Activated T-cell treated with anti-CD3 and anti-CD28 coated beads, Interleukin-2, amount 50 U/mL, for 24 hours (primary cell): ENCODE measurements at regions not wholly inside any gene's neighbourhood (a gene's known extent, or its start where the extent isn't known, plus 50 kb on each side); places are given as distances from the start of the nearest gene placed in this dataset.

ENCODE experiments used
- DNase-seq: peaks from one replicate; pipeline ENCODE4 v3.0.0-alpha.2; 2020
- H3K27ac Mint-ChIP-seq: 2 replicates; pipeline ENCODE4 v1.8.0; 2020; ENCODE audit warnings: mild to moderate bottlenecking, mixed read lengths
- H3K27me3 Mint-ChIP-seq: 2 replicates; pipeline ENCODE4 v1.8.0; 2020; ENCODE audit warnings: mixed read lengths
- H3K36me3 Mint-ChIP-seq: 2 replicates; pipeline ENCODE4 v1.8.0; 2020; ENCODE audit warnings: low read depth, mixed read lengths
- H3K4me1 Mint-ChIP-seq: 2 replicates; pipeline ENCODE4 v1.8.0; 2020; ENCODE audit warnings: low read depth, mixed read lengths
- H3K4me3 Mint-ChIP-seq: 2 replicates; pipeline ENCODE4 v1.8.0; 2020; ENCODE audit warnings: mild to moderate bottlenecking, moderate library complexity, mixed read lengths
- H3K9me3 Mint-ChIP-seq: 2 replicates; pipeline ENCODE4 v1.8.0; 2020; ENCODE audit warnings: mixed read lengths

GRCh38 chr6:158249340-158249836 lies 62.9 kb upstream of the TULP4 start:
- no peak for DNase-seq
- H3K9me3 Mint-ChIP-seq, result no peaks in the 10 kb centered on the region
- no peak overlapping the region for H3K27ac Mint-ChIP-seq
- H3K36me3 Mint-ChIP-seq, result peaks cover 14% of the 10 kb centered on the region
- H3K27me3 Mint-ChIP-seq, result no peaks in the 10 kb centered on the region
- no peak overlapping the region for H3K4me3 Mint-ChIP-seq
- H3K4me1 Mint-ChIP-seq, result peaks cover 11% of the 10 kb centered on the region

- DNase-seq, result no peak
- peaks cover 12% of the 10 kb centered on the region for H3K36me3 Mint-ChIP-seq
- no peak overlapping the region for H3K4me3 Mint-ChIP-seq
- peaks cover 24% of the 10 kb centered on the region for H3K4me1 Mint-ChIP-seq
- no peak overlapping the region for H3K27ac Mint-ChIP-seq
- H3K9me3 Mint-ChIP-seq, result no peaks in the 10 kb centered on the region
- no peaks in the 10 kb centered on the region for H3K27me3 Mint-ChIP-seq
Measured at GRCh38 chr6:158251565-158251964, 60.7 kb upstream of the TULP4 start.

- no peaks in the 10 kb centered on the region for H3K27me3 Mint-ChIP-seq
- H3K4me3 Mint-ChIP-seq, result no peak overlapping the region
- peaks cover 40% of the 10 kb centered on the region for H3K4me1 Mint-ChIP-seq
- peaks cover 9% of the 10 kb centered on the region for H3K36me3 Mint-ChIP-seq
- no peak overlapping the region for H3K27ac Mint-ChIP-seq
- no peak for DNase-seq
- H3K9me3 Mint-ChIP-seq, result no peaks in the 10 kb centered on the region
Measured at GRCh38 chr6:158253248-158253647, 59.0 kb upstream of the TULP4 start.

GRCh38 chr6:158255275-158255988 lies 56.8 kb upstream of the TULP4 start:
- Mint-ChIP-seq H3K9me3 (no peaks in the 10 kb centered on the region), H3K27ac (peak overlapping the region; percentile 40), H3K4me3 (no peak overlapping the region), H3K27me3 (no peaks in the 10 kb centered on the region), H3K4me1 (peaks cover 44% of the 10 kb centered on the region), H3K36me3 (peaks cover 7% of the 10 kb centered on the region)
- no peak for DNase-seq

GRCh38 chr6:158255989-158256601 lies 56.2 kb upstream of the TULP4 start:
- no peak for DNase-seq
- peaks cover 5% of the 10 kb centered on the region for H3K36me3 Mint-ChIP-seq
- H3K4me3 Mint-ChIP-seq, result no peak overlapping the region
- peak overlapping the region; percentile 40 for H3K27ac Mint-ChIP-seq
- no peaks in the 10 kb centered on the region for H3K27me3 Mint-ChIP-seq
- no peaks in the 10 kb centered on the region for H3K9me3 Mint-ChIP-seq
- H3K4me1 Mint-ChIP-seq, result peaks cover 44% of the 10 kb centered on the region

- DNase-seq, result no peak
- no peaks in the 10 kb centered on the region for H3K9me3 Mint-ChIP-seq
- no peak overlapping the region for H3K4me3 Mint-ChIP-seq
- no peaks in the 10 kb centered on the region for H3K27me3 Mint-ChIP-seq
- H3K27ac Mint-ChIP-seq, result no peak overlapping the region
- H3K4me1 Mint-ChIP-seq, result peaks cover 47% of the 10 kb centered on the region
- peaks cover 5% of the 10 kb centered on the region for H3K36me3 Mint-ChIP-seq
Measured at GRCh38 chr6:158256746-158257424, 55.4 kb upstream of the TULP4 start.

- H3K4me1 Mint-ChIP-seq, result peaks cover 48% of the 10 kb centered on the region
- no peak overlapping the region for H3K27ac Mint-ChIP-seq
- H3K36me3 Mint-ChIP-seq, result peaks cover 5% of the 10 kb centered on the region
- no peaks in the 10 kb centered on the region for H3K27me3 Mint-ChIP-seq
- H3K4me3 Mint-ChIP-seq, result no peak overlapping the region
- DNase-seq, result no peak
- no peaks in the 10 kb centered on the region for H3K9me3 Mint-ChIP-seq
Measured at GRCh38 chr6:158257425-158257759, 54.9 kb upstream of the TULP4 start.

- no peaks in the 10 kb centered on the region for H3K27me3 Mint-ChIP-seq
- no peak overlapping the region for H3K27ac Mint-ChIP-seq
- peaks cover 52% of the 10 kb centered on the region for H3K4me1 Mint-ChIP-seq
Measured at GRCh38 chr6:158257781-158258180, 54.5 kb upstream of the TULP4 start.

GRCh38 chr6:158259136-158259535 lies 53.1 kb upstream of the TULP4 start:
- H3K9me3 Mint-ChIP-seq, result no peaks in the 10 kb centered on the region
- peaks cover 3% of the 10 kb centered on the region for H3K36me3 Mint-ChIP-seq
- DNase-seq, result no peak
- H3K4me3 Mint-ChIP-seq, result no peak overlapping the region
- H3K27ac Mint-ChIP-seq, result no peak overlapping the region
- H3K27me3 Mint-ChIP-seq, result no peaks in the 10 kb centered on the region
- H3K4me1 Mint-ChIP-seq, result peaks cover 52% of the 10 kb centered on the region

More at GRCh38 chr6:158257781-158258180, 54.5 kb upstream of the TULP4 start:
- no peak for DNase-seq
- Mint-ChIP-seq H3K4me3 (no peak overlapping the region), H3K36me3 (peaks cover 5% of the 10 kb centered on the region), H3K9me3 (no peaks in the 10 kb centered on the region)

- H3K36me3 Mint-ChIP-seq, result peaks cover 3% of the 10 kb centered on the region
- no peak overlapping the region for H3K27ac Mint-ChIP-seq
- H3K4me3 Mint-ChIP-seq, result no peak overlapping the region
- H3K27me3 Mint-ChIP-seq, result no peaks in the 10 kb centered on the region
- no peaks in the 10 kb centered on the region for H3K9me3 Mint-ChIP-seq
- H3K4me1 Mint-ChIP-seq, result peaks cover 52% of the 10 kb centered on the region
- DNase-seq, result no peak
Measured at GRCh38 chr6:158259845-158260244, 52.4 kb upstream of the TULP4 start.

- Mint-ChIP-seq H3K36me3 (peaks cover 6% of the 10 kb centered on the region), H3K27me3 (no peaks in the 10 kb centered on the region), H3K9me3 (no peaks in the 10 kb centered on the region), H3K27ac (no peak overlapping the region), H3K4me1 (peaks cover 30% of the 10 kb centered on the region), H3K4me3 (no peak overlapping the region)
- DNase-seq, result no peak
Measured at GRCh38 chr6:158262082-158262481, 50.2 kb upstream of the TULP4 start.
